ENCODE measurements at regions not wholly inside any gene's neighbourhood (a gene's known extent, or its start where the extent isn't known, plus 50 kb on each side); places are given as distances from the start of the nearest gene placed in this dataset.

GRCh38 chr2:118319271-118319684 lies 231.0 kb downstream of the INSIG2 start:
- no peaks in the 10 kb centered on the region for H3K36me3 Mint-ChIP-seq (ENCODE audit: low read depth, unreplicated experiment)
- Histone ChIP-seq H3K36me3 (ENCODE audit: insufficient read depth, low read length) (no peaks in the 10 kb centered on the region), H3K4me2 (ENCODE audit: low read length) (no peak overlapping the region), H3K27ac (ENCODE audit: low read depth, low read length) (no peak overlapping the region), H4K20me1 (ENCODE audit: insufficient read depth, low read length) (no peaks in the 10 kb centered on the region), H3K79me2 (ENCODE audit: insufficient read depth, low read length) (no peaks in the 10 kb centered on the region), H2AFZ (ENCODE audit: low read depth, low read length) (no peak overlapping the region), H3K4me1 (ENCODE audit: insufficient read depth, low read length) (no peaks in the 10 kb centered on the region), H3K27me3 (ENCODE audit: insufficient read depth, low read length) (peaks cover 12% of the 10 kb centered on the region), H3K9me3 (ENCODE audit: insufficient read depth, low read depth, low read length) (no peaks in the 10 kb centered on the region), H3K4me3 (ENCODE audit: insufficient read depth, low read depth, low read length) (no peak overlapping the region), H3K9ac (ENCODE audit: low read length) (no peak overlapping the region)
- FAIRE-seq: no peak
- H3K4me1 Mint-ChIP-seq (ENCODE audit: low read depth, unreplicated experiment): peaks cover 19% of the 10 kb centered on the region
- no peak overlapping the region for H3K27ac Mint-ChIP-seq (ENCODE audit: unreplicated experiment)
- DNase-seq (ENCODE audit: low read depth): no peak
- H3K4me3 Mint-ChIP-seq (ENCODE audit: unreplicated experiment): no peak overlapping the region
- peaks cover under 1% of the 10 kb centered on the region for H3K27me3 Mint-ChIP-seq (ENCODE audit: low read depth, unreplicated experiment)
- no peak for TF ChIP-seq CTCF (IDR thresholded peaks at IDR 0.05; ENCODE audit: insufficient read depth, low read depth, low read length)
- TF ChIP-seq EZH2 (IDR thresholded peaks at IDR 0.05; ENCODE audit: insufficient read depth, low read length): no peak
- peaks cover 4% of the 10 kb centered on the region for H3K9me3 Mint-ChIP-seq (ENCODE audit: unreplicated experiment)

- no peak overlapping the region for H3K9ac ChIP-seq (ENCODE audit: low read length)
- Mint-ChIP-seq H3K4me1 (ENCODE audit: low read depth, unreplicated experiment) (peaks cover 10% of the 10 kb centered on the region), H3K27ac (ENCODE audit: unreplicated experiment) (no peak overlapping the region), H3K4me3 (ENCODE audit: unreplicated experiment) (no peak overlapping the region), H3K27me3 (ENCODE audit: low read depth, unreplicated experiment) (peaks cover 26% of the 10 kb centered on the region), H3K9me3 (ENCODE audit: unreplicated experiment) (no peaks in the 10 kb centered on the region), H3K36me3 (ENCODE audit: low read depth, unreplicated experiment) (no peaks in the 10 kb centered on the region)
- FAIRE-seq: no peak
- TF ChIP-seq EZH2 (IDR thresholded peaks at IDR 0.05; ENCODE audit: insufficient read depth, low read length) (no peak), CTCF (IDR thresholded peaks at IDR 0.05; ENCODE audit: insufficient read depth, low read depth, low read length) (no peak)
- no peak overlapping the region for H3K4me2 ChIP-seq (ENCODE audit: low read length)
- H4K20me1 ChIP-seq (ENCODE audit: insufficient read depth, low read length): no peaks in the 10 kb centered on the region
- H2AFZ ChIP-seq (ENCODE audit: low read depth, low read length): no peak overlapping the region
- H3K79me2 ChIP-seq (ENCODE audit: insufficient read depth, low read length): no peaks in the 10 kb centered on the region
- no peak overlapping the region for H3K4me3 ChIP-seq (ENCODE audit: insufficient read depth, low read depth, low read length)
- no peak overlapping the region for H3K27ac ChIP-seq (ENCODE audit: low read depth, low read length)
- peaks cover 11% of the 10 kb centered on the region for H3K27me3 ChIP-seq (ENCODE audit: insufficient read depth, low read length)
- H3K36me3 ChIP-seq (ENCODE audit: insufficient read depth, low read length): no peaks in the 10 kb centered on the region
- no peaks in the 10 kb centered on the region for H3K9me3 ChIP-seq (ENCODE audit: insufficient read depth, low read depth, low read length)
- H3K4me1 ChIP-seq (ENCODE audit: insufficient read depth, low read length): no peaks in the 10 kb centered on the region
- no peak for DNase-seq (ENCODE audit: low read depth)
These were observed 227.3 kb downstream of the INSIG2 start for GRCh38 chr2:118315606-118316005.

GRCh38 chr2:118312969-118313756 lies 224.9 kb downstream of the INSIG2 start:
- H3K27ac Mint-ChIP-seq (ENCODE audit: unreplicated experiment): no peak overlapping the region
- no peak overlapping the region for H3K9ac ChIP-seq (ENCODE audit: low read length)
- no peak overlapping the region for H3K4me2 ChIP-seq (ENCODE audit: low read length)
- no peaks in the 10 kb centered on the region for H4K20me1 ChIP-seq (ENCODE audit: insufficient read depth, low read length)
- no peak overlapping the region for H3K4me3 Mint-ChIP-seq (ENCODE audit: unreplicated experiment)
- no peak overlapping the region for H3K27ac ChIP-seq (ENCODE audit: low read depth, low read length)
- no peaks in the 10 kb centered on the region for H3K4me1 ChIP-seq (ENCODE audit: insufficient read depth, low read length)
- no peaks in the 10 kb centered on the region for H3K36me3 Mint-ChIP-seq (ENCODE audit: low read depth, unreplicated experiment)
- no peak overlapping the region for H3K4me3 ChIP-seq (ENCODE audit: insufficient read depth, low read depth, low read length)
- no peak for DNase-seq (ENCODE audit: low read depth)
- no peaks in the 10 kb centered on the region for H3K36me3 ChIP-seq (ENCODE audit: insufficient read depth, low read length)
- H3K9me3 ChIP-seq (ENCODE audit: insufficient read depth, low read depth, low read length): no peaks in the 10 kb centered on the region
- no peaks in the 10 kb centered on the region for H3K4me1 Mint-ChIP-seq (ENCODE audit: low read depth, unreplicated experiment)
- no peaks in the 10 kb centered on the region for H3K79me2 ChIP-seq (ENCODE audit: insufficient read depth, low read length)
- no peak overlapping the region for H2AFZ ChIP-seq (ENCODE audit: low read depth, low read length)
- peaks cover 38% of the 10 kb centered on the region for H3K27me3 Mint-ChIP-seq (ENCODE audit: low read depth, unreplicated experiment)
- no peak for FAIRE-seq
- H3K27me3 ChIP-seq (ENCODE audit: insufficient read depth, low read length): peaks cover 5% of the 10 kb centered on the region
- TF ChIP-seq CTCF (IDR thresholded peaks at IDR 0.05; ENCODE audit: insufficient read depth, low read depth, low read length): no peak
- TF ChIP-seq EZH2 (IDR thresholded peaks at IDR 0.05; ENCODE audit: insufficient read depth, low read length): no peak
- H3K9me3 Mint-ChIP-seq (ENCODE audit: unreplicated experiment): no peaks in the 10 kb centered on the region
